OCI-LY1 (cell line): ENCODE measurements at regions not wholly inside any gene's neighbourhood (a gene's known extent, or its start where the extent isn't known, plus 50 kb on each side); places are given as distances from the start of the nearest gene placed in this dataset.

Experiments used
- EZH2 ChIP-seq: fragments of 200-600 bp; sonication (generic), shearing (Covaris generic); IDR thresholded peaks from 2 replicates; pipeline ENCODE4 v1.8.0; 2017; ENCODE audit warnings: borderline replicate concordance, mixed run types, mild to moderate bottlenecking, antibody characterized with exemption, low read length, moderate library complexity, mixed read lengths
- TF ChIP-seq, protein P1 (sequence below): fragments of 200-600 bp; sonication (generic), shearing (Covaris generic); IDR thresholded peaks from 2 replicates; pipeline ENCODE4 v1.5.1; 2017; ENCODE audit warnings: mild to moderate bottlenecking, antibody characterized with exemption, low read length, moderate library complexity, mixed read lengths

DNA sequence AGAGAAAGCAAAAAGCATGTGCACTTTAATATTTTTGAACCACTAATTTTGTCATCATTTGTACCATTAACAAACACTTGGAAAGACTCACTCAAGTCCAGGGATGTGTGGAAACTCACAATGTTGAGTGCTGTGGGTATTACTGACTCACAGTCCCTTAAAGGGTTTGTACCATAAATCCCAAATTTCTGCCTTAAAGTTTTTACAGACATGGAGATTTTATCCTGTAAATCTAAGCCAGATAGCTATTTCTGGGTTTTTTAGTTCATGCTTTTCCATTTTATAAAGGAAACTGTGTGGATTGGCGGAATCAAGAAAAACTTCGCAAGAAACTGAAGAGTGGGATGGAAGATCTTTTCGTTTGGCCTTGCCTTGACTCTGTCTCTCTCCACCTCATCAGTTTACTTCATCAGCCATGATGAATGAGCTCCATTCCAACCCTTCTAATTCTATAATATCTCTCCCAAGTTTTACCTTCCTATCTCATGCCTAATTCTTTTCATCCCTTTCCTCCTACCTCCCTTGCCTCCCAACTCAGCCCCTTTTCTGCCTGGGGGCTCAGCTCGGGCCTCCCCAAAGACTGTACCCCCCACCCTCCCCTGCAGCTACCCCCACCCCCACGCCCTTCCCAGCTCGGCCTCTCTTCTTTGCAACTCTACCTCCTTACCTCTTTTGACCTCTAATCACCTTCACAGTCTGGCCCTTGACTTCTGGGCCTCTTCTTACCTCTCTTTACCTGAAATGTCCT, 218.5 kb upstream of the MKLN1 start:
- TF ChIP-seq, protein P1, sequence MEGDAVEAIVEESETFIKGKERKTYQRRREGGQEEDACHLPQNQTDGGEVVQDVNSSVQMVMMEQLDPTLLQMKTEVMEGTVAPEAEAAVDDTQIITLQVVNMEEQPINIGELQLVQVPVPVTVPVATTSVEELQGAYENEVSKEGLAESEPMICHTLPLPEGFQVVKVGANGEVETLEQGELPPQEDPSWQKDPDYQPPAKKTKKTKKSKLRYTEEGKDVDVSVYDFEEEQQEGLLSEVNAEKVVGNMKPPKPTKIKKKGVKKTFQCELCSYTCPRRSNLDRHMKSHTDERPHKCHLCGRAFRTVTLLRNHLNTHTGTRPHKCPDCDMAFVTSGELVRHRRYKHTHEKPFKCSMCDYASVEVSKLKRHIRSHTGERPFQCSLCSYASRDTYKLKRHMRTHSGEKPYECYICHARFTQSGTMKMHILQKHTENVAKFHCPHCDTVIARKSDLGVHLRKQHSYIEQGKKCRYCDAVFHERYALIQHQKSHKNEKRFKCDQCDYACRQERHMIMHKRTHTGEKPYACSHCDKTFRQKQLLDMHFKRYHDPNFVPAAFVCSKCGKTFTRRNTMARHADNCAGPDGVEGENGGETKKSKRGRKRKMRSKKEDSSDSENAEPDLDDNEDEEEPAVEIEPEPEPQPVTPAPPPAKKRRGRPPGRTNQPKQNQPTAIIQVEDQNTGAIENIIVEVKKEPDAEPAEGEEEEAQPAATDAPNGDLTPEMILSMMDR = no peak
- no peak for TF ChIP-seq EZH2
